K562 (cell line): ENCODE measurements at regions not wholly inside any gene's neighbourhood (a gene's known extent, or its start where the extent isn't known, plus 50 kb on each side); places are given as distances from the start of the nearest gene placed in this dataset.
"Not testable (repeated sequence)": the region's sequence is repeated elsewhere in the genome, so short reads cannot be mapped to it uniquely, and the experiment has no call there.

Experiments used
- ATAC-seq: fragments of 200-7000 bp; cut with Tn5 transposase; 3 replicates; pipeline ENCODE4 v1.9.1; 2020; ENCODE audit warnings: moderate library complexity
- BruUV-seq: library from RNA; stranded (reverse); fragments of 400-500 nt; replicated peaks from 2 replicates; lab custom pipeline; 2021; lab: Mats Ljungman, UMichigan
- CTCF ChIA-PET: fragments of 300-600 bp; formaldehyde crosslinking; extraction: SDS; loops from one replicate; lab custom pipeline; 2021; ENCODE audit warnings: low intra/inter-chr PET ratio; lab: Yijun Ruan, JAX
- POLR2A ChIA-PET: fragments of 300-600, 350-650 bp; sonication (Branson Sonifier 250); formaldehyde crosslinking; extraction: SDS; loops from one replicate; lab custom pipeline; 2021; ENCODE audit warnings: antibody characterized with exemption, inconsistent platforms; lab: Yijun Ruan, JAX
- DNase-seq, 4 experiments: peaks; one replicate each; pipeline versions ENCODE4 v3.0.0 to v3.0.0-alpha.2; 2011 to 2018; ENCODE audit warnings: low spot score in 3 of 4, mixed read lengths in 3 of 4; ENCODE audit errors: extremely low read depth in 1 of 4
- FAIRE-seq: peaks from 2 replicates; lab custom pipeline; 2011; peaks lifted over from hg19 to GRCh38; lab: Jason Lieb, UNC
- H2AFZ ChIP-seq: 2 replicates; pipeline ENCODE4 v1.6.0; 2011; ENCODE audit warnings: low read depth, low read length, control low read depth, inconsistent platforms
- H3K27ac ChIP-seq: fragments of 200-600 bp; 3 replicates; pipeline ENCODE4 v1.8.0; 2011; ENCODE audit warnings: low read depth, mild to moderate bottlenecking, control low read depth, inconsistent platforms, low read length, moderate library complexity, mixed read lengths; ENCODE audit errors: extremely low read depth
- H3K27me3 ChIP-seq, 2 experiments: fragments of 300-600 bp in 1 of 2; 2 replicates in 1 of 2; 3 replicates in 1 of 2; pipeline versions ENCODE4 v1.6.0 to v1.8.0; 2011; ENCODE audit warnings: inconsistent platforms in 2 of 2, low read length in 2 of 2, mild to moderate bottlenecking in 1 of 2, mixed read lengths in 1 of 2, moderate library complexity in 1 of 2; ENCODE audit not compliant: control insufficient read depth in 2 of 2, insufficient read depth in 2 of 2
- H3K36me3 ChIP-seq: fragments of 300-600 bp; 3 replicates; pipeline ENCODE4 v1.8.0; 2011; ENCODE audit warnings: mild to moderate bottlenecking, low read length, inconsistent platforms; ENCODE audit not compliant: control insufficient read depth, insufficient read depth
- H3K4me1 ChIP-seq, 2 experiments: fragments of 200-600 bp in 1 of 2; replicated peaks in 1 of 2; 2 replicates in 1 of 2; 3 replicates in 1 of 2; pipeline versions ENCODE4 v1.5.1 to v1.8.0; 2011; ENCODE audit warnings: inconsistent platforms in 2 of 2, low read length in 2 of 2, mild to moderate bottlenecking in 1 of 2, mixed read lengths in 1 of 2, moderate library complexity in 1 of 2; ENCODE audit not compliant: control insufficient read depth in 2 of 2, insufficient read depth in 2 of 2
- H3K4me2 ChIP-seq: 2 replicates; pipeline ENCODE4 v1.6.1; 2011; ENCODE audit warnings: low read length, control low read depth, inconsistent platforms, mixed read lengths; ENCODE audit not compliant: insufficient read depth
- H3K4me3 ChIP-seq: fragments of 200-600 bp; sonication (generic), shearing (Covaris generic); 2 replicates; pipeline ENCODE4 v1.5.1; 2016; ENCODE audit warnings: control low read depth, inconsistent platforms
- H3K79me2 ChIP-seq: fragments of 200-600 bp; 3 replicates; pipeline ENCODE4 v1.8.0; 2011; ENCODE audit warnings: low read length, inconsistent platforms; ENCODE audit not compliant: control insufficient read depth, insufficient read depth
- H3K9ac ChIP-seq, 2 experiments: 2 replicates each; pipeline versions ENCODE4 v1.6.0 to v1.6.1; 2011; ENCODE audit warnings: low read depth in 2 of 2, low read length in 2 of 2, control low read depth in 1 of 2, inconsistent platforms in 1 of 2, mild to moderate bottlenecking in 1 of 2, mixed read lengths in 1 of 2; ENCODE audit not compliant: insufficient read depth in 1 of 2
- H3K9me1 ChIP-seq: one replicate; pipeline ENCODE4 v1.6.0; 2011; ENCODE audit warnings: inconsistent platforms, mild to moderate bottlenecking, low read length, moderate library complexity; ENCODE audit not compliant: control insufficient read depth, insufficient read depth
- H3K9me3 ChIP-seq: replicated peaks from 2 replicates; pipeline ENCODE4 v1.5.1; 2011; ENCODE audit warnings: low read depth, low read length, inconsistent platforms; ENCODE audit not compliant: control insufficient read depth, insufficient read depth
- H4K20me1 ChIP-seq: replicated peaks from 2 replicates; pipeline ENCODE4 v1.6.1; 2011; ENCODE audit warnings: low read length, inconsistent platforms, mixed read lengths; ENCODE audit not compliant: control insufficient read depth, insufficient read depth
- BCOR ChIP-seq: fragments of 450-650 bp; IDR thresholded peaks from 2 replicates; pipeline ENCODE4 v1.6.1; 2016
- FOXK1 ChIP-seq: sonication (generic); formaldehyde crosslinking; IDR thresholded peaks from 2 replicates; pipeline ENCODE4 v1.8.0; 2022; ENCODE audit warnings: missing genetic modification reagents, mild to moderate bottlenecking, borderline replicate concordance
- GATAD2A ChIP-seq: fragments of 450-650 bp; IDR thresholded peaks from 2 replicates; pipeline ENCODE4 v1.6.1; 2017
- HDAC1 ChIP-seq, 2 experiments: fragments of 450-650 bp; IDR thresholded peaks; 2 replicates each; pipeline ENCODE4 v1.6.1; 2016 to 2017; ENCODE audit warnings: inconsistent platforms in 1 of 2, mild to moderate bottlenecking in 1 of 2, moderate library complexity in 1 of 2
- KDM1A ChIP-seq, 2 experiments: fragments of 450-650 bp; IDR thresholded peaks; 2 replicates each; pipeline ENCODE4 v1.6.1; 2016; ENCODE audit warnings: mild to moderate bottlenecking in 2 of 2
- RBM25 ChIP-seq: fragments of 200-400 bp; formaldehyde crosslinking; IDR thresholded peaks from 2 replicates; pipeline ENCODE4 v1.6.1; 2018; ENCODE audit warnings: low read length, low read depth, moderate library complexity; ENCODE audit not compliant: severe bottlenecking
- SMAD1 ChIP-seq: fragments of 150-350 bp; IDR thresholded peaks from 2 replicates; pipeline ENCODE4 v1.6.1; 2014; ENCODE audit warnings: low read length, low read depth; ENCODE audit not compliant: partially characterized antibody
- ZNF146 ChIP-seq: IDR thresholded peaks from one replicate; pipeline ENCODE4 v1.6.1; 2018; ENCODE audit warnings: missing compliant biosample characterization; ENCODE audit not compliant: unreplicated experiment
- WGBS: fragments of 100-300 bp; shearing (Covaris generic); methylation state at CpG from one replicate; pipeline ENCODE4 v1.1.6; 2016; ENCODE audit warnings: low coverage, mixed read lengths; ENCODE audit not compliant: insufficient coverage; ENCODE audit errors: missing lambda C conversion rate; 5-methylcytosine and 5-hydroxymethylcytosine counted together
- in situ Hi-C: fragments of 300-500 bp; cut with MboI; formaldehyde crosslinking; loops from 4 replicates; pipeline ENCODE4 v1.15.0; 2018; ENCODE audit warnings: inconsistent platforms, mixed read lengths
- intact Hi-C: fragments of 100-400 bp; cut with micrococcal nuclease; formaldehyde crosslinking; loops from 2 replicates; pipeline ENCODE4 v1.14.2; 2022

- in situ Hi-C loops, H3K4me3 ChIP-seq, H3K27ac ChIP-seq, ATAC-seq, H4K20me1 ChIP-seq, H3K27me3 ChIP-seq, intact Hi-C loops, H3K9me3 ChIP-seq, H3K9ac ChIP-seq, H2AFZ ChIP-seq, H3K36me3 ChIP-seq, BruUV-seq, CTCF ChIA-PET, FAIRE-seq, H3K79me2 ChIP-seq, H3K9me1 ChIP-seq, H3K4me1 ChIP-seq, DNase-seq, H3K4me2 ChIP-seq: not testable (repeated sequence)
- WGBS, result 78% methylated on average over 1 of the region's 1 CpG
- POLR2A ChIA-PET, result interaction anchor here (1.5 kb wide), 1 partner anchor 11 kb away, joined by 4 read pairs; no protein-coding TSS in a partner anchor
- TF ChIP-seq ZNF146 (CRISPR knock-in tag) (peak; percentile 97), RBM25 (peak; percentile 28), BCOR (peak; percentile 72), KDM1A (IDR thresholded peaks at IDR 0.05) (0 out of 4 replicates have a peak, but pooled peaks of 1 of the 2 experiments have one; percentile 17)
Observed at GRCh38 chr15:34491488-34491887, 53.9 kb upstream of the GOLGA8A start.

GRCh38 chr15:34490417-34491193 is 53.0 kb upstream of the GOLGA8A start:
- 85% methylated on average over 25 of the region's 38 CpGs for WGBS
- Histone ChIP-seq H3K27me3 (no peaks in the 10 kb centered on the region), H3K9ac (no peak overlapping the region), H3K9me3 (no peaks in the 10 kb centered on the region), H2AFZ (no peak overlapping the region), H3K36me3 (no peaks in the 10 kb centered on the region), H3K9me1 (no peaks in the 10 kb centered on the region), H4K20me1 (no peaks in the 10 kb centered on the region), H3K4me1 (no peaks in the 10 kb centered on the region; a peak in 2 of 5 replicates), H3K4me3 (no peak overlapping the region), H3K79me2 (peaks cover 9% of the 10 kb centered on the region), H3K4me2 (no peak overlapping the region), H3K27ac (no peak overlapping the region)
- intact Hi-C loops, result no loop called here
- ChIA-PET POLR2A (interaction anchor here (1.5 kb wide), 1 partner anchor 12 kb away, joined by 4 read pairs; no protein-coding TSS in a partner anchor), CTCF (no interaction called here)
- FAIRE-seq (no peak), DNase-seq (no peak), ATAC-seq (no peak)
- TF ChIP-seq SMAD1, result no peak
- TF ChIP-seq HDAC1 (IDR thresholded peaks at IDR 0.05), result no peak
- TF ChIP-seq GATAD2A, result no peak
- TF ChIP-seq FOXK1, result no peak
- no TSS peak for BruUV-seq
- in situ Hi-C loops, result no loop called here
